ENCODE measurements at regions not wholly inside any gene's neighbourhood (a gene's known extent, or its start where the extent isn't known, plus 50 kb on each side); places are given as distances from the start of the nearest gene placed in this dataset.

- no peaks in the 10 kb centered on the region for H3K36me3 ChIP-seq (ENCODE audit: insufficient read depth, low read length)
- H3K27me3 Mint-ChIP-seq: no peaks in the 10 kb centered on the region
- no peak overlapping the region for H3K4me3 ChIP-seq (ENCODE audit: low read length in 2 of 2)
- H3K36me3 Mint-ChIP-seq: no peaks in the 10 kb centered on the region
- H3K4me1 Mint-ChIP-seq: no peaks in the 10 kb centered on the region
- ChIA-PET POLR2A (ENCODE audit: partially characterized antibody) (no interaction called here), CTCF (ENCODE audit: partially characterized antibody) (no interaction called here)
- H3K9me3 Mint-ChIP-seq: peaks cover 0 to 17% (median 8%) of the 10 kb centered on the region in 8 donors
- no peak overlapping the region for H3K4me3 Mint-ChIP-seq
- H3K27ac ChIP-seq (ENCODE audit: low read depth, low read length): no peak overlapping the region
- no peak overlapping the region for H3K27ac Mint-ChIP-seq
- DNase-seq: no peak
- no peaks in the 10 kb centered on the region for H3K9me3 ChIP-seq (ENCODE audit: control insufficient read depth in 1 of 2, low read length in 2 of 2)
- H3K27me3 ChIP-seq (ENCODE audit: insufficient read depth, low read length): no peaks in the 10 kb centered on the region
- H3K4me1 ChIP-seq (ENCODE audit: insufficient read depth, low read length): no peaks in the 10 kb centered on the region
- intact Hi-C loops (cut with micrococcal nuclease): no loop called here
Measured at GRCh38 chr3:63026722-63027121, 151.5 kb upstream of the CADPS start.

- H3K27me3 ChIP-seq (ENCODE audit: insufficient read depth, low read length): no peaks in the 10 kb centered on the region
- H3K36me3 ChIP-seq (ENCODE audit: insufficient read depth, low read length): no peaks in the 10 kb centered on the region
- Mint-ChIP-seq H3K36me3 (no peaks in the 10 kb centered on the region), H3K27ac (no peak overlapping the region), H3K4me1 (no peaks in the 10 kb centered on the region), H3K27me3 (no peaks in the 10 kb centered on the region), H3K4me3 (no peak overlapping the region), H3K9me3 (peaks cover 2 to 17% (median 7%) of the 10 kb centered on the region in 8 donors)
- H3K4me3 ChIP-seq (ENCODE audit: low read length in 2 of 2): no peak overlapping the region
- intact Hi-C loops (cut with micrococcal nuclease): no loop called here
- H3K9me3 ChIP-seq (ENCODE audit: control insufficient read depth in 1 of 2, low read length in 2 of 2): no peaks in the 10 kb centered on the region
- DNase-seq: no peak
- POLR2A ChIA-PET (ENCODE audit: partially characterized antibody): no interaction called here
- CTCF ChIA-PET (ENCODE audit: partially characterized antibody): no interaction called here
- no peaks in the 10 kb centered on the region for H3K4me1 ChIP-seq (ENCODE audit: insufficient read depth, low read length)
- H3K27ac ChIP-seq (ENCODE audit: low read depth, low read length): no peak overlapping the region
Measured at GRCh38 chr3:63029326-63029725, 154.1 kb upstream of the CADPS start.

- no peaks in the 10 kb centered on the region for H3K4me1 Mint-ChIP-seq
- CTCF ChIA-PET (ENCODE audit: partially characterized antibody): no interaction called here
Measured at GRCh38 chr3:63029921-63030320, 154.7 kb upstream of the CADPS start.

GRCh38 chr3:63030666-63031065 is 155.4 kb upstream of the CADPS start:
- H3K4me3 ChIP-seq (ENCODE audit: low read length in 2 of 2): no peak overlapping the region
- no peak overlapping the region for H3K27ac ChIP-seq (ENCODE audit: low read depth, low read length)
- POLR2A ChIA-PET (ENCODE audit: partially characterized antibody): no interaction called here
- DNase-seq: no peak
- no peaks in the 10 kb centered on the region for H3K4me1 ChIP-seq (ENCODE audit: insufficient read depth, low read length)
- Mint-ChIP-seq H3K27ac (no peak overlapping the region), H3K4me1 (no peaks in the 10 kb centered on the region), H3K9me3 (peaks cover 0 to 12% (median 6%) of the 10 kb centered on the region in 8 donors), H3K4me3 (no peak overlapping the region), H3K27me3 (no peaks in the 10 kb centered on the region), H3K36me3 (no peaks in the 10 kb centered on the region)
- no peaks in the 10 kb centered on the region for H3K36me3 ChIP-seq (ENCODE audit: insufficient read depth, low read length)
- CTCF ChIA-PET (ENCODE audit: partially characterized antibody): no interaction called here
- no peaks in the 10 kb centered on the region for H3K27me3 ChIP-seq (ENCODE audit: insufficient read depth, low read length)
- H3K9me3 ChIP-seq (ENCODE audit: control insufficient read depth in 1 of 2, low read length in 2 of 2): no peaks in the 10 kb centered on the region
- intact Hi-C loops (cut with micrococcal nuclease): no loop called here

More at GRCh38 chr3:63029921-63030320, 154.7 kb upstream of the CADPS start:
- H3K9me3 ChIP-seq (ENCODE audit: control insufficient read depth in 1 of 2, low read length in 2 of 2): no peaks in the 10 kb centered on the region
- no peaks in the 10 kb centered on the region for H3K27me3 ChIP-seq (ENCODE audit: insufficient read depth, low read length)
- H3K27ac ChIP-seq (ENCODE audit: low read depth, low read length): no peak overlapping the region
- Mint-ChIP-seq H3K27ac (peak overlapping the region in 1 of 7 donors; percentile 35), H3K27me3 (no peaks in the 10 kb centered on the region), H3K9me3 (peaks cover 2 to 17% (median 7%) of the 10 kb centered on the region in 8 donors), H3K36me3 (no peaks in the 10 kb centered on the region), H3K4me3 (no peak overlapping the region)
- H3K4me1 ChIP-seq (ENCODE audit: insufficient read depth, low read length): no peaks in the 10 kb centered on the region
- intact Hi-C loops (cut with micrococcal nuclease): no loop called here
- POLR2A ChIA-PET (ENCODE audit: partially characterized antibody): no interaction called here
- DNase-seq: no peak
- H3K36me3 ChIP-seq (ENCODE audit: insufficient read depth, low read length): no peaks in the 10 kb centered on the region
- H3K4me3 ChIP-seq (ENCODE audit: low read length in 2 of 2): no peak overlapping the region

- Mint-ChIP-seq H3K4me1 (no peaks in the 10 kb centered on the region), H3K27ac (no peak overlapping the region), H3K36me3 (no peaks in the 10 kb centered on the region), H3K4me3 (no peak overlapping the region), H3K9me3 (peaks cover 0 to 12% (median 5%) of the 10 kb centered on the region in 8 donors), H3K27me3 (no peaks in the 10 kb centered on the region)
- Histone ChIP-seq H3K27ac (ENCODE audit: low read depth, low read length) (no peak overlapping the region), H3K36me3 (ENCODE audit: insufficient read depth, low read length) (no peaks in the 10 kb centered on the region), H3K9me3 (ENCODE audit: control insufficient read depth in 1 of 2, low read length in 2 of 2) (no peaks in the 10 kb centered on the region), H3K4me1 (ENCODE audit: insufficient read depth, low read length) (no peaks in the 10 kb centered on the region), H3K4me3 (ENCODE audit: low read length in 2 of 2) (no peak overlapping the region), H3K27me3 (ENCODE audit: insufficient read depth, low read length) (no peaks in the 10 kb centered on the region)
- CTCF ChIA-PET (ENCODE audit: partially characterized antibody): no interaction called here
- POLR2A ChIA-PET (ENCODE audit: partially characterized antibody): no interaction called here
- DNase-seq: no peak
- intact Hi-C loops (cut with micrococcal nuclease): no loop called here
Measured at GRCh38 chr3:63032881-63033280, 157.7 kb upstream of the CADPS start.

- H3K9me3 Mint-ChIP-seq: peaks cover 2 to 8% (median 7%) of the 10 kb centered on the region in 8 donors
- POLR2A ChIA-PET (ENCODE audit: partially characterized antibody): no interaction called here
- no peak overlapping the region for H3K27ac ChIP-seq (ENCODE audit: low read depth, low read length)
- CTCF ChIA-PET (ENCODE audit: partially characterized antibody): no interaction called here
- DNase-seq: no peak
- H3K4me3 ChIP-seq (ENCODE audit: low read length in 2 of 2): no peak overlapping the region
- no peaks in the 10 kb centered on the region for H3K36me3 ChIP-seq (ENCODE audit: insufficient read depth, low read length)
- intact Hi-C loops (cut with micrococcal nuclease): no loop called here
- no peaks in the 10 kb centered on the region for H3K4me1 Mint-ChIP-seq
- H3K4me3 Mint-ChIP-seq: no peak overlapping the region
- no peak overlapping the region for H3K27ac Mint-ChIP-seq
- H3K27me3 ChIP-seq (ENCODE audit: insufficient read depth, low read length): no peaks in the 10 kb centered on the region
- H3K27me3 Mint-ChIP-seq: no peaks in the 10 kb centered on the region
- H3K36me3 Mint-ChIP-seq: no peaks in the 10 kb centered on the region
- H3K9me3 ChIP-seq (ENCODE audit: control insufficient read depth in 1 of 2, low read length in 2 of 2): no peaks in the 10 kb centered on the region
- no peaks in the 10 kb centered on the region for H3K4me1 ChIP-seq (ENCODE audit: insufficient read depth, low read length)
Measured at GRCh38 chr3:63034101-63034500, 158.9 kb upstream of the CADPS start.

GRCh38 chr3:63037116-63037515 is 161.9 kb upstream of the CADPS start:
- ChIA-PET POLR2A (ENCODE audit: partially characterized antibody) (no interaction called here), CTCF (ENCODE audit: partially characterized antibody) (no interaction called here)
- no peaks in the 10 kb centered on the region for H3K36me3 Mint-ChIP-seq
- Histone ChIP-seq H3K36me3 (ENCODE audit: insufficient read depth, low read length) (no peaks in the 10 kb centered on the region), H3K4me3 (ENCODE audit: low read length in 2 of 2) (no peak overlapping the region), H3K9me3 (ENCODE audit: control insufficient read depth in 1 of 2, low read length in 2 of 2) (no peaks in the 10 kb centered on the region), H3K27me3 (ENCODE audit: insufficient read depth, low read length) (no peaks in the 10 kb centered on the region), H3K4me1 (ENCODE audit: insufficient read depth, low read length) (no peaks in the 10 kb centered on the region), H3K27ac (ENCODE audit: low read depth, low read length) (no peak overlapping the region)
- DNase-seq: no peak
- no peak overlapping the region for H3K4me3 Mint-ChIP-seq
- H3K4me1 Mint-ChIP-seq: no peaks in the 10 kb centered on the region
- H3K27me3 Mint-ChIP-seq: no peaks in the 10 kb centered on the region
- intact Hi-C loops (cut with micrococcal nuclease): no loop called here
- H3K27ac Mint-ChIP-seq: no peak overlapping the region
- H3K9me3 Mint-ChIP-seq: peaks cover 0 to 9% (median 5%) of the 10 kb centered on the region in 8 donors

GRCh38 chr3:63042833-63043232 is 167.6 kb upstream of the CADPS start:
- no peak overlapping the region for H3K27ac Mint-ChIP-seq
- peaks cover 0 to 15% (median 8%) of the 10 kb centered on the region in 8 donors for H3K9me3 Mint-ChIP-seq
- no peak overlapping the region for H3K4me3 Mint-ChIP-seq
- H3K4me1 ChIP-seq (ENCODE audit: insufficient read depth, low read length): no peaks in the 10 kb centered on the region
- ChIA-PET CTCF (ENCODE audit: partially characterized antibody) (no interaction called here), POLR2A (ENCODE audit: partially characterized antibody) (no interaction called here)
- no peaks in the 10 kb centered on the region for H3K4me1 Mint-ChIP-seq
- no peak for DNase-seq
- no peaks in the 10 kb centered on the region for H3K36me3 ChIP-seq (ENCODE audit: insufficient read depth, low read length)
- no peaks in the 10 kb centered on the region for H3K36me3 Mint-ChIP-seq
- H3K9me3 ChIP-seq (ENCODE audit: control insufficient read depth in 1 of 2, low read length in 2 of 2): no peaks in the 10 kb centered on the region
- H3K27me3 ChIP-seq (ENCODE audit: insufficient read depth, low read length): no peaks in the 10 kb centered on the region
- intact Hi-C loops (cut with micrococcal nuclease): no loop called here
- no peak overlapping the region for H3K27ac ChIP-seq (ENCODE audit: low read depth, low read length)
- H3K27me3 Mint-ChIP-seq: no peaks in the 10 kb centered on the region
- H3K4me3 ChIP-seq (ENCODE audit: low read length in 2 of 2): no peak overlapping the region
